ENCODE measurements at regions not wholly inside any gene's neighbourhood (a gene's known extent, or its start where the extent isn't known, plus 50 kb on each side); places are given as distances from the start of the nearest gene placed in this dataset.

DNA sequence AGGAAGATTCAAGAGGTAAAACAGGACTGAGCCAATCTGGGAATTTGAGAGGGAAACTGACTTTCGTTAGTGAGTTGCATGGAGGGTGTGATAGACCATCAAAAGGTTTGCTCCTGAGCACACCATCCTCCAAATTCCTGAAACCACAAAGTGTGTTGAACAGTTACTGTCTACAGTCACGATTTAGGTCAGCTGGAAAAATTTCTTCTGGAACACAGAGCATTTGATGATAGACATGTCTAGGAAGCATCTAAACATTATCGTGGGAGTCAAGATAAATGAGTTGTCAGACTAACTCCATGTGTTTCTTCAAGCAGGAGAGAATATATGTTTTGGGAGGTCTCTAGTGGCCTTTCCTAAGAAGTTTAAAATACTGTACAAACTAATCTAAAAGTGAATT lies 449.4 kb upstream of the SLC14A2 start:
- no peaks in the 10 kb centered on the region for H4K20me1 ChIP-seq (replicated peaks; ENCODE audit: insufficient read depth)
- H3K4me1 ChIP-seq (ENCODE audit: insufficient read depth), result no peaks in the 10 kb centered on the region
- Mint-ChIP-seq H3K9me3 (no peaks in the 10 kb centered on the region), H3K4me1 (no peaks in the 10 kb centered on the region), H3K27me3 (ENCODE audit: insufficient read depth, low read depth, poor library complexity) (peaks cover 3% of the 10 kb centered on the region), H3K36me3 (ENCODE audit: low read depth) (no peaks in the 10 kb centered on the region), H3K27ac (no peak overlapping the region), H3K4me3 (no peak overlapping the region)
- H3K27ac ChIP-seq (ENCODE audit: low read depth), result no peak overlapping the region
- H3K4me3 ChIP-seq, result no peak overlapping the region
- no peaks in the 10 kb centered on the region for H3K36me3 ChIP-seq (ENCODE audit: insufficient read depth)
- H3F3A ChIP-seq (replicated peaks; ENCODE audit: low read depth), result no peaks in the 10 kb centered on the region
- H3K27me3 ChIP-seq (ENCODE audit: insufficient read depth), result no peaks in the 10 kb centered on the region
- no peak for TF ChIP-seq NANOG (IDR thresholded peaks at IDR 0.05; ENCODE audit: borderline replicate concordance)
- DNase-seq (ENCODE audit: low spot score) (no peak), ATAC-seq (no peak)
- H3K9me2 ChIP-seq (ENCODE audit: insufficient read depth), result no peaks in the 10 kb centered on the region
- H3K4me2 ChIP-seq, result no peak overlapping the region
- no peak overlapping the region for H2AFZ ChIP-seq
- H3K79me2 ChIP-seq (replicated peaks; ENCODE audit: insufficient read depth), result no peaks in the 10 kb centered on the region

DNA sequence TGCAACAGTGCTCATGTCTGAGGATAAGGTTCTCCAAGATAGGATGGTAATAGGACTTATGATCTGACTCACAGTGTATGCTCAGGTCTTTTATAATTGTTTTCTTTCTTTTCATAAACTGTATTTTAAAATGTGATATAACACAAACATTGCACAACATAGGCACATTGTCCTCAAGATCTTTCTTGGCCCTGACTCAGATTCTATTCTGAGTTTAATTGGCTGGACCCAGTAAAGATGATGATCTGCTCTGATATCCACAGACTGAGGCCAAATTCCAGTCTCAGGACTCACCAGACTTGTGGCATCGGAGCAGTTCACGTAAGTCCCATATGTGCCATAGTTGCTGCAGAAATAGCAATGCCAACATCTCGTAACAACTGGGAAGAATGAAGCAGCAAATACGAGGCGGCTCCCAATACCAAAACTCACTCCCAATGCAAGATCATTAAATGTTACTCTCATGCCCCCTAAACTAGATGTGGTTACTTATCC lies 448.9 kb upstream of the SLC14A2 start:
- Histone ChIP-seq H3K79me2 (replicated peaks; ENCODE audit: insufficient read depth) (no peaks in the 10 kb centered on the region), H3K4me3 (no peak overlapping the region), H3K9me2 (ENCODE audit: insufficient read depth) (no peaks in the 10 kb centered on the region), H3K27me3 (ENCODE audit: insufficient read depth) (no peaks in the 10 kb centered on the region), H3K4me1 (ENCODE audit: insufficient read depth) (no peaks in the 10 kb centered on the region), H3K36me3 (ENCODE audit: insufficient read depth) (no peaks in the 10 kb centered on the region), H2AFZ (no peak overlapping the region), H3K27ac (ENCODE audit: low read depth) (no peak overlapping the region), H3K4me2 (no peak overlapping the region), H4K20me1 (replicated peaks; ENCODE audit: insufficient read depth) (no peaks in the 10 kb centered on the region), H3F3A (replicated peaks; ENCODE audit: low read depth) (no peaks in the 10 kb centered on the region)
- DNase-seq (ENCODE audit: low spot score), result no peak
- Mint-ChIP-seq H3K9me3 (no peaks in the 10 kb centered on the region), H3K27me3 (ENCODE audit: insufficient read depth, low read depth, poor library complexity) (peaks cover 3% of the 10 kb centered on the region), H3K4me3 (no peak overlapping the region), H3K4me1 (no peaks in the 10 kb centered on the region), H3K36me3 (ENCODE audit: low read depth) (no peaks in the 10 kb centered on the region), H3K27ac (no peak overlapping the region)
- ATAC-seq, result no peak
- TF ChIP-seq ZNF331 (CRISPR knock-in tag; IDR thresholded peaks at IDR 0.05; ENCODE audit: low read depth) (no peak), ZNF114 (CRISPR knock-in tag; IDR thresholded peaks at IDR 0.05) (no peak), STAT1 (IDR thresholded peaks at IDR 0.05; ENCODE audit: unreplicated experiment) (no peak), JUNB (IDR thresholded peaks at IDR 0.05; ENCODE audit: unreplicated experiment) (no peak), EZH2phosphoT487 (IDR thresholded peaks at IDR 0.05; ENCODE audit: unreplicated experiment) (no peak), EZH2 (IDR thresholded peaks at IDR 0.05; ENCODE audit: low read depth, unreplicated experiment) (no peak), POLR2AphosphoS5 (IDR thresholded peaks at IDR 0.05; ENCODE audit: low read depth) (no peak), NANOG (IDR thresholded peaks at IDR 0.05; ENCODE audit: borderline replicate concordance) (no peak), CREB1 (CRISPR knock-in tag; IDR thresholded peaks at IDR 0.05; ENCODE audit: low read depth) (no peak)
- TF ChIP-seq, protein P1, sequence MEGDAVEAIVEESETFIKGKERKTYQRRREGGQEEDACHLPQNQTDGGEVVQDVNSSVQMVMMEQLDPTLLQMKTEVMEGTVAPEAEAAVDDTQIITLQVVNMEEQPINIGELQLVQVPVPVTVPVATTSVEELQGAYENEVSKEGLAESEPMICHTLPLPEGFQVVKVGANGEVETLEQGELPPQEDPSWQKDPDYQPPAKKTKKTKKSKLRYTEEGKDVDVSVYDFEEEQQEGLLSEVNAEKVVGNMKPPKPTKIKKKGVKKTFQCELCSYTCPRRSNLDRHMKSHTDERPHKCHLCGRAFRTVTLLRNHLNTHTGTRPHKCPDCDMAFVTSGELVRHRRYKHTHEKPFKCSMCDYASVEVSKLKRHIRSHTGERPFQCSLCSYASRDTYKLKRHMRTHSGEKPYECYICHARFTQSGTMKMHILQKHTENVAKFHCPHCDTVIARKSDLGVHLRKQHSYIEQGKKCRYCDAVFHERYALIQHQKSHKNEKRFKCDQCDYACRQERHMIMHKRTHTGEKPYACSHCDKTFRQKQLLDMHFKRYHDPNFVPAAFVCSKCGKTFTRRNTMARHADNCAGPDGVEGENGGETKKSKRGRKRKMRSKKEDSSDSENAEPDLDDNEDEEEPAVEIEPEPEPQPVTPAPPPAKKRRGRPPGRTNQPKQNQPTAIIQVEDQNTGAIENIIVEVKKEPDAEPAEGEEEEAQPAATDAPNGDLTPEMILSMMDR (conservative IDR thresholded peaks at IDR 0.05; ENCODE audit: low read depth in 2 of 2), result no peak
- TF ChIP-seq, protein P2, sequence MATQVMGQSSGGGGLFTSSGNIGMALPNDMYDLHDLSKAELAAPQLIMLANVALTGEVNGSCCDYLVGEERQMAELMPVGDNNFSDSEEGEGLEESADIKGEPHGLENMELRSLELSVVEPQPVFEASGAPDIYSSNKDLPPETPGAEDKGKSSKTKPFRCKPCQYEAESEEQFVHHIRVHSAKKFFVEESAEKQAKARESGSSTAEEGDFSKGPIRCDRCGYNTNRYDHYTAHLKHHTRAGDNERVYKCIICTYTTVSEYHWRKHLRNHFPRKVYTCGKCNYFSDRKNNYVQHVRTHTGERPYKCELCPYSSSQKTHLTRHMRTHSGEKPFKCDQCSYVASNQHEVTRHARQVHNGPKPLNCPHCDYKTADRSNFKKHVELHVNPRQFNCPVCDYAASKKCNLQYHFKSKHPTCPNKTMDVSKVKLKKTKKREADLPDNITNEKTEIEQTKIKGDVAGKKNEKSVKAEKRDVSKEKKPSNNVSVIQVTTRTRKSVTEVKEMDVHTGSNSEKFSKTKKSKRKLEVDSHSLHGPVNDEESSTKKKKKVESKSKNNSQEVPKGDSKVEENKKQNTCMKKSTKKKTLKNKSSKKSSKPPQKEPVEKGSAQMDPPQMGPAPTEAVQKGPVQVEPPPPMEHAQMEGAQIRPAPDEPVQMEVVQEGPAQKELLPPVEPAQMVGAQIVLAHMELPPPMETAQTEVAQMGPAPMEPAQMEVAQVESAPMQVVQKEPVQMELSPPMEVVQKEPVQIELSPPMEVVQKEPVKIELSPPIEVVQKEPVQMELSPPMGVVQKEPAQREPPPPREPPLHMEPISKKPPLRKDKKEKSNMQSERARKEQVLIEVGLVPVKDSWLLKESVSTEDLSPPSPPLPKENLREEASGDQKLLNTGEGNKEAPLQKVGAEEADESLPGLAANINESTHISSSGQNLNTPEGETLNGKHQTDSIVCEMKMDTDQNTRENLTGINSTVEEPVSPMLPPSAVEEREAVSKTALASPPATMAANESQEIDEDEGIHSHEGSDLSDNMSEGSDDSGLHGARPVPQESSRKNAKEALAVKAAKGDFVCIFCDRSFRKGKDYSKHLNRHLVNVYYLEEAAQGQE (IDR thresholded peaks at IDR 0.05; ENCODE audit: unreplicated experiment), result no peak
- TF ChIP-seq, protein P3, sequence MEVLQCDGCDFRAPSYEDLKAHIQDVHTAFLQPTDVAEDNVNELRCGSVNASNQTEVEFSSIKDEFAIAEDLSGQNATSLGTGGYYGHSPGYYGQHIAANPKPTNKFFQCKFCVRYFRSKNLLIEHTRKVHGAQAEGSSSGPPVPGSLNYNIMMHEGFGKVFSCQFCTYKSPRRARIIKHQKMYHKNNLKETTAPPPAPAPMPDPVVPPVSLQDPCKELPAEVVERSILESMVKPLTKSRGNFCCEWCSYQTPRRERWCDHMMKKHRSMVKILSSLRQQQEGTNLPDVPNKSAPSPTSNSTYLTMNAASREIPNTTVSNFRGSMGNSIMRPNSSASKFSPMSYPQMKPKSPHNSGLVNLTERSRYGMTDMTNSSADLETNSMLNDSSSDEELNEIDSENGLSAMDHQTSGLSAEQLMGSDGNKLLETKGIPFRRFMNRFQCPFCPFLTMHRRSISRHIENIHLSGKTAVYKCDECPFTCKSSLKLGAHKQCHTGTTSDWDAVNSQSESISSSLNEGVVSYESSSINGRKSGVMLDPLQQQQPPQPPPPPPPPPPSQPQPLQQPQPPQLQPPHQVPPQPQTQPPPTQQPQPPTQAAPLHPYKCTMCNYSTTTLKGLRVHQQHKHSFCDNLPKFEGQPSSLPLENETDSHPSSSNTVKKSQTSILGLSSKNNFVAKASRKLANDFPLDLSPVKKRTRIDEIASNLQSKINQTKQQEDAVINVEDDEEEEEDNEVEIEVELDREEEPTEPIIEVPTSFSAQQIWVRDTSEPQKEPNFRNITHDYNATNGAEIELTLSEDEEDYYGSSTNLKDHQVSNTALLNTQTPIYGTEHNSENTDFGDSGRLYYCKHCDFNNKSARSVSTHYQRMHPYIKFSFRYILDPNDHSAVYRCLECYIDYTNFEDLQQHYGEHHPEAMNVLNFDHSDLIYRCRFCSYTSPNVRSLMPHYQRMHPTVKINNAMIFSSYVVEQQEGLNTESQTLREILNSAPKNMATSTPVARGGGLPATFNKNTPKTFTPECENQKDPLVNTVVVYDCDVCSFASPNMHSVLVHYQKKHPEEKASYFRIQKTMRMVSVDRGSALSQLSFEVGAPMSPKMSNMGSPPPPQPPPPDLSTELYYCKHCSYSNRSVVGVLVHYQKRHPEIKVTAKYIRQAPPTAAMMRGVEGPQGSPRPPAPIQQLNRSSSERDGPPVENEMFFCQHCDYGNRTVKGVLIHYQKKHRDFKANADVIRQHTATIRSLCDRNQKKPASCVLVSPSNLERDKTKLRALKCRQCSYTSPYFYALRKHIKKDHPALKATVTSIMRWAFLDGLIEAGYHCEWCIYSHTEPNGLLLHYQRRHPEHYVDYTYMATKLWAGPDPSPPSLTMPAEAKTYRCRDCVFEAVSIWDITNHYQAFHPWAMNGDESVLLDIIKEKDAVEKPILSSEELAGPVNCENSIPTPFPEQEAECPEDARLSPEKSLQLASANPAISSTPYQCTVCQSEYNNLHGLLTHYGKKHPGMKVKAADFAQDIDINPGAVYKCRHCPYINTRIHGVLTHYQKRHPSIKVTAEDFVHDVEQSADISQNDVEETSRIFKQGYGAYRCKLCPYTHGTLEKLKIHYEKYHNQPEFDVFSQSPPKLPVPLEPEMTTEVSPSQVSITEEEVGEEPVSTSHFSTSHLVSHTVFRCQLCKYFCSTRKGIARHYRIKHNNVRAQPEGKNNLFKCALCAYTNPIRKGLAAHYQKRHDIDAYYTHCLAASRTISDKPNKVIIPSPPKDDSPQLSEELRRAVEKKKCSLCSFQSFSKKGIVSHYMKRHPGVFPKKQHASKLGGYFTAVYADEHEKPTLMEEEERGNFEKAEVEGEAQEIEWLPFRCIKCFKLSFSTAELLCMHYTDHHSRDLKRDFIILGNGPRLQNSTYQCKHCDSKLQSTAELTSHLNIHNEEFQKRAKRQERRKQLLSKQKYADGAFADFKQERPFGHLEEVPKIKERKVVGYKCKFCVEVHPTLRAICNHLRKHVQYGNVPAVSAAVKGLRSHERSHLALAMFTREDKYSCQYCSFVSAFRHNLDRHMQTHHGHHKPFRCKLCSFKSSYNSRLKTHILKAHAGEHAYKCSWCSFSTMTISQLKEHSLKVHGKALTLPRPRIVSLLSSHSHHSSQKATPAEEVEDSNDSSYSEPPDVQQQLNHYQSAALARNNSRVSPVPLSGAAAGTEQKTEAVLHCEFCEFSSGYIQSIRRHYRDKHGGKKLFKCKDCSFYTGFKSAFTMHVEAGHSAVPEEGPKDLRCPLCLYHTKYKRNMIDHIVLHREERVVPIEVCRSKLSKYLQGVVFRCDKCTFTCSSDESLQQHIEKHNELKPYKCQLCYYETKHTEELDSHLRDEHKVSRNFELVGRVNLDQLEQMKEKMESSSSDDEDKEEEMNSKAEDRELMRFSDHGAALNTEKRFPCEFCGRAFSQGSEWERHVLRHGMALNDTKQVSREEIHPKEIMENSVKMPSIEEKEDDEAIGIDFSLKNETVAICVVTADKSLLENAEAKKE (CRISPR knock-in tag; IDR thresholded peaks at IDR 0.05), result no peak
